Peyer's patch (tissue), 4 donors: ENCODE measurements at regions not wholly inside any gene's neighbourhood (a gene's known extent, or its start where the extent isn't known, plus 50 kb on each side); places are given as distances from the start of the nearest gene placed in this dataset.

Experiments
- CTCF ChIP-seq, 6 experiments: fragments of 450-650 bp in 4 of 6; fragments of 200-600 bp in 2 of 6; sonication (generic) in 1 of 6; IDR thresholded peaks; one replicate each; pipeline ENCODE4 v1.5.1; 2017 to 2019; ENCODE audit warnings: antibody characterized with exemption in 6 of 6, mild to moderate bottlenecking in 3 of 6, moderate library complexity in 1 of 6
- POLR2A ChIP-seq, 2 donors: fragments of 450-650 bp; IDR thresholded peaks; one replicate each; pipeline ENCODE4 v1.5.1; 2017; ENCODE audit warnings: antibody characterized with exemption in 2 of 2, mild to moderate bottlenecking in 2 of 2, moderate library complexity in 2 of 2

DNA sequence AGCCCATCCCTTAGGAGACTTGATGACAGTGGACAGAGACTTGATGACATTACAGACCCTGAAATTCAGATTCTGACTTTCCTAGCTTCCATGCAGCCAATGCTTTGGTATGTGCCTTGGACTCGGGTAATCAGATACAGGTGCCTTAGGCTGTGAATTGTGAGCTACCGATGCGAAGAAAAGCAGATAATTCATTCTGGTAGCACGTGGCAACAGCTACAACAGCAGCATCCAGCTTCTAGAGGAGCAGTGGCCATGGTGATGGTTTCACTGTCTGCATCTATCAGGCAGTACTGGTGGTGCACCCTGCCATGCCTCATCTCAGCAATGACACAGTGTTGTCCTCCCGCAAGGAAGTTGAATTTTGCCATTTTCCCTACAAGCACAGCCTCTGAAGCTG is 126.9 kb upstream of the TAPT1 start:
- TF ChIP-seq CTCF (IDR thresholded peaks at IDR 0.05), result no peak
- TF ChIP-seq POLR2A (IDR thresholded peaks at IDR 0.05), result no peak
